LNCAP (cell line): ENCODE measurements at regions not wholly inside any gene's neighbourhood (a gene's known extent, or its start where the extent isn't known, plus 50 kb on each side); places are given as distances from the start of the nearest gene placed in this dataset.

Experiments
- TF ChIP-seq, protein P1 (sequence below): fragments of 450-650 bp; IDR thresholded peaks from 2 replicates; pipeline ENCODE4 v1.5.1; 2017; ENCODE audit warnings: mild to moderate bottlenecking

DNA sequence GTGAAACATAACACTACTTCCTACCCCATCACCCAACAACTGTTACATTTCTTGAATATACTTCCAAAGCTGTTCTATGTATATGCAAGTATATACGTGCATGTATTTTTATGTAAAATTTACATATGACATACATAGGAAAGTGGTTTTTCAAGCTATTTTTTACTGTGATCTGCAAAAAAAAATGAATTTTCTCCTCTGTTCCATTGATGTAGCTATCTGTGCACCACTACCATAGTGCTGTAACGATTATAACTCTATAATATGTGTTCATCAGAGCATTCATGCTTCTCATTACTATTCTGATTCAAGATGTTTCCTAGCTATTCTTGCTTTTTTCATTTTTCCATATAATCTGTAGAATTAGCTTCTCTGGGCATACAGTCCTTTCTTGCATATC, 164.0 kb downstream of the DEPDC1B start:
- TF ChIP-seq, protein P1, sequence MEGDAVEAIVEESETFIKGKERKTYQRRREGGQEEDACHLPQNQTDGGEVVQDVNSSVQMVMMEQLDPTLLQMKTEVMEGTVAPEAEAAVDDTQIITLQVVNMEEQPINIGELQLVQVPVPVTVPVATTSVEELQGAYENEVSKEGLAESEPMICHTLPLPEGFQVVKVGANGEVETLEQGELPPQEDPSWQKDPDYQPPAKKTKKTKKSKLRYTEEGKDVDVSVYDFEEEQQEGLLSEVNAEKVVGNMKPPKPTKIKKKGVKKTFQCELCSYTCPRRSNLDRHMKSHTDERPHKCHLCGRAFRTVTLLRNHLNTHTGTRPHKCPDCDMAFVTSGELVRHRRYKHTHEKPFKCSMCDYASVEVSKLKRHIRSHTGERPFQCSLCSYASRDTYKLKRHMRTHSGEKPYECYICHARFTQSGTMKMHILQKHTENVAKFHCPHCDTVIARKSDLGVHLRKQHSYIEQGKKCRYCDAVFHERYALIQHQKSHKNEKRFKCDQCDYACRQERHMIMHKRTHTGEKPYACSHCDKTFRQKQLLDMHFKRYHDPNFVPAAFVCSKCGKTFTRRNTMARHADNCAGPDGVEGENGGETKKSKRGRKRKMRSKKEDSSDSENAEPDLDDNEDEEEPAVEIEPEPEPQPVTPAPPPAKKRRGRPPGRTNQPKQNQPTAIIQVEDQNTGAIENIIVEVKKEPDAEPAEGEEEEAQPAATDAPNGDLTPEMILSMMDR, result no peak

DNA sequence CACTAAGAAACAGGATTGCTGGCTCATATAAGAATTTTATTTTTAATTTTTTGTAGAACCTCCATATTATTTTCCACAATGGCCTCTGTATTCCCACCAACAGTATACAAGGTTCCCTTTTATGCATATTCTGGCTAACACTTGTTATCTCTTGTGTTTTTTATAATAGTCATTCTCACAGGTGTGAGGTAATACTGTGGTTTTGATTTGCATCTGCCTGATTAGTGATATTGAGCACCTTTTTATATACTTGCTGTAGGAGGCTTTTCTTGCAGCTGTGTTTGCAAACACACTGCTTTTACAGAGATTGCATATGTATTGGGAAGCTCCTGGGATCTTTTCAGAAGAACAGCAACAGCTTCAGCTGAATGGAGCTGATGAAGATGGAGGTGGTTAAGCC, 164.8 kb downstream of the DEPDC1B start:
- TF ChIP-seq, protein P1, result no peak

DNA sequence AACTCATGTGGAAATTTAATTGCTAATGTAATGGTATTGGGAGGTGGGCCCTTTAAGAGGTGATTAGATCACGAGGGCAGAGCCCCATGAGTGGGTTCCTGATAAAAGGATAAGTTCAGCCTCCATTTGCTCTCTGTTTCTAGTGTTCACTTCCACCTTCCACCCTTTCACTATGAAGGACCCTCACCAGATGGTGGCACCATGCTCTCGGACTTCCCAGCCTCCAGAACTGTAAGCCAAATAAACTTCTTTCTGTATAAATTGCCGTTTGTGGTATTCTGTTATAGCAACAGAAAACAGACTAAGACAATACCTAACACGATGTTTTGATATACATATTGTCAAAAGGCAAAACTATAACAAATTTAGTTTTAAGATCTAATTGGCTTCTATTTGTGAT, 166.2 kb downstream of the DEPDC1B start:
- TF ChIP-seq, protein P1, result no peak

GRCh38 chr5:60529001-60529400, 171.0 kb downstream of the DEPDC1B start:
- TF ChIP-seq, protein P1, result no peak

DNA sequence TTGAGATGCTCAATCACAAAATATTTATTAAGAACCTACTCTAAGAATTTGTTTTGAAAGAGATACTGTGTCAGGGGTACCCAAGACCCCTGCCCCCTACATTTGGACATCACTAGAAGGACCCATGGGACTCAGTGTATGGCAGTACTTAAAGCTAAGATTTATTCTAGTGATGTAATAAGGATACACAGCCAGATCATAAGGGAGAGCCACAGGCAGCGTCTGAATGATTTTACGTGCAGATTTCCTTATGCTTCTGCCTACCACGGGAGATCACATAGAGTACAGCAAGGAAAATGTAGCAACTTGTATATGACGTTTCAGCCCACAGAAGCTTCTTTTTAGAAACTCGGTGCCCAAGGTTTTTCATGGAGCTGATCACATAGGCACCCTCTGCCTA, 172.9 kb downstream of the DEPDC1B start:
- TF ChIP-seq, protein P1, result no peak

DNA sequence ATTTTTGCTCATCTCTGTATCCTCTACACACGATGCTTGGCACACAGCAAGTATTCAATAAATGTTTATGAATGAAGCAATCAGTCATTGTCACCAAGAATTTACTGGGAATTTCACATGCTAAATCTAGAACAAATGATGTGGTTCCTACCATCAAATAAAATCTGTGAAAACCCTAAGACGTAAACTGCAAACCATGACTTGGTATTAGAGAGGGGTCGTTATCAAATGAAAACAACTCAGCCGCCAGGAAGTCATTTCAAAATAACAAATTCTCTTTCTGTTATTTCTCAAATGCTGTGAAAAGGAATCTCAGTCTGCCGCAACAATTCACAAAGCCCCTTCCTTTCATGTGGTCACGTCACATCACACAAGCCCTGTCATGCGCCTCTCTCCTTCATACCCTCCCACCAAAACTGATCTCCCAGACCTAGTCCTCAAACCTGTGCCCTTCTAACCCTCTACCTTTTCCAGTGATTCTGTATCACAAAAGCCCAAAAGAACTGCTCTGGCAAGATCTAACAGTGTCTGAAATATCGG, 173.6 kb downstream of the DEPDC1B start:
- TF ChIP-seq, protein P1, result no peak

DNA sequence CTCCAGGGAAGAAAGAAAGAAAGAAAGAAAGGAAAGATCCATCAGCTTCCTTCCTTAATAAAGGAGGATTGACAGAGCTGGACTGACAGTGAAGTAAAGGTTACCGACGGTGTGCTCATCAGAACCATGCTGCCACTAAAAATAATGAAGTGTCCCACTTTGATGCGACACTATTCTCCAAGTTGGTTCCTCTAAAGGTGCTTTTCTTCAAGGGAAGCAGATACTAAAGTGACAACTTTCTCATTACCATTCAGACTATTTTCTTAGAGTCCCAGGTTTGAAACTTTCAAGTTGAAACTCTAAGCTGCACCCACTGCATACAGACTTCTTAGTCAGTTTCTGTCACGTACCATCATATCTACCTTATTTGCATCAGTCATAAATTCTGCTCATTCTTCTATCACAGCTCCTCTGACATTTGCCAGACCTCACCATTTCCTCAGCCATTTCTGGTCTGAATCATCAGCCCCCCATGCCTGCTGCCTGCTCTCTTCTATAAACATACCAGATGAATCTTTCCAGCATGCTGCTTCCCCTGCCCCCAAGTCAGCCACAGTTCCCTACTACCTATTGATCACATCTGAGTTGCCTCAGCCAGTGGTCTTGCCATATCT, 177.6 kb downstream of the DEPDC1B start:
- TF ChIP-seq, protein P1, result no peak
